ENCODE measurements at regions not wholly inside any gene's neighbourhood (a gene's known extent, or its start where the extent isn't known, plus 50 kb on each side); places are given as distances from the start of the nearest gene placed in this dataset.

- TF ChIP-seq ZNF510 (CRISPR knock-in tag; IDR thresholded peaks at IDR 0.05; ENCODE audit: low read depth): no peak
- TF ChIP-seq MTF1 (CRISPR knock-in tag; IDR thresholded peaks at IDR 0.05): no peak
- TF ChIP-seq HDAC6 (IDR thresholded peaks at IDR 0.05; ENCODE audit: low read depth, low read length): no peak
- TF ChIP-seq ONECUT2 (CRISPR knock-in tag; IDR thresholded peaks at IDR 0.05): no peak
- TF ChIP-seq ATF6 (CRISPR knock-in tag; conservative IDR thresholded peaks at IDR 0.05): no peak
- TF ChIP-seq HBP1 (CRISPR knock-in tag; IDR thresholded peaks at IDR 0.05; ENCODE audit: low read depth): no peak
- no peak for TF ChIP-seq EZH2 (conservative IDR thresholded peaks at IDR 0.05; ENCODE audit: low read depth, low read length)
- no peak for TF ChIP-seq ZNF558 (CRISPR knock-in tag; IDR thresholded peaks at IDR 0.05; ENCODE audit: borderline replicate concordance)
- TF ChIP-seq BRF2 (CRISPR knock-in tag; IDR thresholded peaks at IDR 0.05): no peak
- TF ChIP-seq CTCF (CRISPR knock-in tag; IDR thresholded peaks at IDR 0.05): no peak
- no peak for TF ChIP-seq EED (CRISPR knock-in tag; IDR thresholded peaks at IDR 0.05)
- TF ChIP-seq SALL1 (CRISPR knock-in tag; IDR thresholded peaks at IDR 0.05): no peak
- no peak for TF ChIP-seq MZF1 (CRISPR knock-in tag; IDR thresholded peaks at IDR 0.05; ENCODE audit: borderline replicate concordance)
These were observed 288.2 kb downstream of the SOCS6 start for GRCh38 chr18:70577023-70577420.

All from HepG2 (cell line).